MM.1S (cell line): ENCODE measurements at regions not wholly inside any gene's neighbourhood (a gene's known extent, or its start where the extent isn't known, plus 50 kb on each side); places are given as distances from the start of the nearest gene placed in this dataset.

Source experiments
- EZH2 ChIP-seq: fragments of 300-600 bp; sonication (generic); optimal IDR thresholded peaks from 2 replicates; pipeline ENCODE3; 2017; ENCODE audit warnings: low read depth, mild to moderate bottlenecking, antibody characterized with exemption, low read length, mixed read lengths
- TF ChIP-seq, protein P1 (sequence below): fragments of 300-600 bp; sonication (generic); IDR thresholded peaks from 2 replicates; pipeline ENCODE4 v1.5.1; 2016; ENCODE audit warnings: antibody characterized with exemption, low read length, mixed read lengths

DNA sequence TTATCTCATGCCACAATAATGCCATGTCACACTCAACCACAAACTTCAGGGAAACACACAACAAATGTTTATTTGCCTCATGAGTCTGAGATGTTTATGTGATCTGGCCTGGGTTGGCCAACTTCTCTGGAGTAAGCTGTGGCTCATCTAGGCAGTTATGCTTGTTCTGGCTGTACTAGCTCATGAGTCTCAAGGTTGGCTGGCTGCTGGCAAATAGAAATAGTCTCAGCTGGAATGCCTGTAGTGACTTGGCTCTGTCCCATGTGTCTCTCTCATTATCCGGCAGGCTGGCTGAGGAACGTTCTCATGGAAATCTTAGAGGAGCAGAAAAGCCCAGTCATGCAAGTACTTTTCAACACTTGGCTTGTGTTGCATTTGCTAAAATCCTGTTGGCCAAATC, 234.9 kb upstream of the CDH2 start:
- TF ChIP-seq, protein P1, sequence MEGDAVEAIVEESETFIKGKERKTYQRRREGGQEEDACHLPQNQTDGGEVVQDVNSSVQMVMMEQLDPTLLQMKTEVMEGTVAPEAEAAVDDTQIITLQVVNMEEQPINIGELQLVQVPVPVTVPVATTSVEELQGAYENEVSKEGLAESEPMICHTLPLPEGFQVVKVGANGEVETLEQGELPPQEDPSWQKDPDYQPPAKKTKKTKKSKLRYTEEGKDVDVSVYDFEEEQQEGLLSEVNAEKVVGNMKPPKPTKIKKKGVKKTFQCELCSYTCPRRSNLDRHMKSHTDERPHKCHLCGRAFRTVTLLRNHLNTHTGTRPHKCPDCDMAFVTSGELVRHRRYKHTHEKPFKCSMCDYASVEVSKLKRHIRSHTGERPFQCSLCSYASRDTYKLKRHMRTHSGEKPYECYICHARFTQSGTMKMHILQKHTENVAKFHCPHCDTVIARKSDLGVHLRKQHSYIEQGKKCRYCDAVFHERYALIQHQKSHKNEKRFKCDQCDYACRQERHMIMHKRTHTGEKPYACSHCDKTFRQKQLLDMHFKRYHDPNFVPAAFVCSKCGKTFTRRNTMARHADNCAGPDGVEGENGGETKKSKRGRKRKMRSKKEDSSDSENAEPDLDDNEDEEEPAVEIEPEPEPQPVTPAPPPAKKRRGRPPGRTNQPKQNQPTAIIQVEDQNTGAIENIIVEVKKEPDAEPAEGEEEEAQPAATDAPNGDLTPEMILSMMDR = no peak
- TF ChIP-seq EZH2 = no peak
